GM20000 (cell line): ENCODE measurements at regions not wholly inside any gene's neighbourhood (a gene's known extent, or its start where the extent isn't known, plus 50 kb on each side); places are given as distances from the start of the nearest gene placed in this dataset.
"Not testable (repeated sequence)": the region's sequence is repeated elsewhere in the genome, so short reads cannot be mapped to it uniquely, and the experiment has no call there.

ENCODE experiments used
- DNase-seq: peaks from one replicate; pipeline ENCODE4 v3.0.0; 2012; ENCODE audit warnings: low spot score
- TF ChIP-seq, protein P1 (sequence below): IDR thresholded peaks from 2 replicates; pipeline ENCODE4 v1.5.1; 2012; ENCODE audit warnings: mild to moderate bottlenecking, control low read depth; ENCODE audit errors: extremely low read depth, missing control alignments

DNA sequence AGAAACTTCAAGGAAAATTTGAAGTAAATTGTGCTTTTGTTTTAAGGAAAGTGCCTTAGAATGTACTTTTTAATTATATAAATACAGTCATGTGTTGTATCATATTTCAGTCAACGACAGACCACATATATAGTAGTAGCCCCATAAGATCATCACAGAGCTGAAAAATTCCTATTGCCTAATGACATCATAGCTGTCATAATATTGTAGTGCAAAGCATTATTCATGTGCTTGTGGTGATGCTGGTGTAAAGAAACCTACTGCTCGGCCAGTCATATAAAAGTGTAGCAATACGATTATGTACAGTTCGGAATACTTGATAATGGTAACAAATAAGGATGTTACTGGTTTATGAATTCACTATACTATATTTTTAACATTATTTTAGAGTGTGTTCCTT lies 198.9 kb upstream of the SLC16A7 start:
- no peak for DNase-seq
- TF ChIP-seq, protein P1, sequence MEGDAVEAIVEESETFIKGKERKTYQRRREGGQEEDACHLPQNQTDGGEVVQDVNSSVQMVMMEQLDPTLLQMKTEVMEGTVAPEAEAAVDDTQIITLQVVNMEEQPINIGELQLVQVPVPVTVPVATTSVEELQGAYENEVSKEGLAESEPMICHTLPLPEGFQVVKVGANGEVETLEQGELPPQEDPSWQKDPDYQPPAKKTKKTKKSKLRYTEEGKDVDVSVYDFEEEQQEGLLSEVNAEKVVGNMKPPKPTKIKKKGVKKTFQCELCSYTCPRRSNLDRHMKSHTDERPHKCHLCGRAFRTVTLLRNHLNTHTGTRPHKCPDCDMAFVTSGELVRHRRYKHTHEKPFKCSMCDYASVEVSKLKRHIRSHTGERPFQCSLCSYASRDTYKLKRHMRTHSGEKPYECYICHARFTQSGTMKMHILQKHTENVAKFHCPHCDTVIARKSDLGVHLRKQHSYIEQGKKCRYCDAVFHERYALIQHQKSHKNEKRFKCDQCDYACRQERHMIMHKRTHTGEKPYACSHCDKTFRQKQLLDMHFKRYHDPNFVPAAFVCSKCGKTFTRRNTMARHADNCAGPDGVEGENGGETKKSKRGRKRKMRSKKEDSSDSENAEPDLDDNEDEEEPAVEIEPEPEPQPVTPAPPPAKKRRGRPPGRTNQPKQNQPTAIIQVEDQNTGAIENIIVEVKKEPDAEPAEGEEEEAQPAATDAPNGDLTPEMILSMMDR: no peak

DNA sequence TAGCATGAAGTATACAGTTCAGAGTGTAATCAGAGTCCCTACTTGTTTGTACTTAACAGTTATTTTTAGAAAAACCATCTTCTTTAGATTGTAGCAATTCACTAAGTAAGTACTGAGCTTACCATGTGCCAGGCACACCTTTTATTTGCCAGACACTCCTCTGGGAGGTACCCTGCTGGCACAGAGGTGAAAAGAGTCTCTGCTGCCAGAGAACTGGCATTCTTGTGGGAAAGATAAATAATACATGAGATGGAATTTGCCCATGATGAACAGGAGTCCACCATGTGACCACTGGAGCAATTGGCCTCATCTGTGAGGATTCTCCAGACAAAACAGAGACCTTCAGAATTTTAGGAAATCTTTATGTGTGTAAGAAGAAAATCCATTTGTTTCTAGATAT lies 199.3 kb upstream of the SLC16A7 start:
- DNase-seq: no peak
- TF ChIP-seq, protein P1: no peak

DNA sequence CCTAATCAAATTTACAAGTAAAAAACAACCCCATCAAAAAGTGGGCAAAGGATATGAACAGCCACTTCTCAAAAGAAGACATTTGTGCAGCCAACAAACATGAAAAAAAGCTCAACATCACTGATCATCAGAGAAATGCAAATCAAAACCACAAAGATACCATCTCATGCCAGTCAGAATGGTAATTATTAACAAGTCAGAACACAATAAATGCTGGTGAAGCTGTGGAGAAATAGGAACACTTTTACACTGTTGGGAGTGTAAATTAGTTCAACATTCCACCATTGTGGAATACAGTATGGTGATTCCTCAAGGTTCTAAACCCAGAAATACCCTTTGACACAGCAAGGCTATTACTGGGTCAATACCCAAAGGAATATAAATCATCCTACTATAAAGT lies 200.5 kb upstream of the SLC16A7 start:
- DNase-seq: not testable (repeated sequence)

DNA sequence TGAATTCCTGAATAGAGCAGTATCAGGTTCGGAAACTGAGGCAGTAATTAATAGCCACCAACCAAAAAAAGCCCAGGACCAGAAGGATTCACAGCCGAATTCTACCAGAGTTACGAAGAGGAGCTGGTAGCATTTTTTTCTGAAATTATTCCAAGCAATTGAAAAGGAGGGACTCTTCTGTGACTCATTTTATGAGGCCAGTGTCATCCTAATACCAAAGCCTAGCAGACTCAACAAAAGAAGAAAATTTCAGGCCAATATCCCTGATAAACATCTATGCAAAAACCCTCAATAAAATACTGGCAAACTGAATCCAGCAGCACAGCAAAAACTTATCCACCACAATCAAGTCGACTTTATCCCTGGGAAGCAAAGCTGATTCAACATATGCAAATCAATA lies 202.3 kb upstream of the SLC16A7 start:
- TF ChIP-seq, protein P1: no peak
- no peak for DNase-seq

DNA sequence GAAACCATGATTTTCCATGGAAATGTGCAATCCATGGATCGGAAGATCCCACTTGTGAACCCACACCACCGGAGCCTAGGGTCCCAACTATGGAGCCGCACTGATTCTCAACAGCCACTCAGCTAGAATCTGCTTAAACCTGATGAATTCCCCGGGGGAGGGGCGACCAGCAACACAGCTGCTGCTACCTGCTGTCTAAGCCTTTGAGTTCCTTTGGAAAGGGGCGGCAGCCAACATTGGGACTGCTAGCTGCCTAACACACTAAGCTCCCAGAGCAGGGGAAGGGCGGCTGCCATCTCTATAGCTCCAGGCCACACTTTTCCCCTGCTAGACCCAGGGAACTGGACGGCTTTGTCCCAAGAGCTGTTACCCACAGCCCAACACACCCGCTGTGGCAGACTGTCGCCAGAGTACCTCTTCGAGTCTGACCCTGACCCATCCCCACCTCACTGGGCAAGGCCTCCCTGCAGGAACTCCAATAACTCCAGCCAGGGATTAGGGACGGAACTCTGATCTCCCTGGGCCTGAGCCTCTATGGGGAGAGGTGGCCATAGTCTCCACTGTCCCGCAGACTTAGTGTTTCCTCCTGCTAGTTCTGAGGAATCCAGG lies 205.8 kb upstream of the SLC16A7 start:
- TF ChIP-seq, protein P1: no peak

DNA sequence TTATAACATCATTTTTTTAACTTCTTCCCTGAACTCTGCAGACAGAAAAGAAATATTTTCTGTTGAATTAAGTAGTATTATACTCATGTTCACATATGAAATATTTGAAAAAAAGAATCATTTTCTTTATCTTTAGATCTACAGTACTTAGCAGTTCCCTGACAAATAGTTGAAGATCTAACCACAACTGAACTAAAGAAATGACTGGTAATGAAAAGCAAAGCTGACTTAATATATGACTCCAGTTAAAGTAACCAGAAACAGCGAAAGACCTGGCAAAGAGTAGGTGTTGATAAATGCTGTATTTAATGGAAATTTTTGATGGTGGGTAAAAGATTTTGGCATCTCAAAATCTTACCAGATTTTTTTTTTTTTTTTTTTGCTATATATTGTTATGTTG lies 207.1 kb upstream of the SLC16A7 start:
- no peak for DNase-seq
- TF ChIP-seq, protein P1: no peak

More for the DNA sequence above, 205.8 kb upstream of the SLC16A7 start:
- no peak for DNase-seq

DNA sequence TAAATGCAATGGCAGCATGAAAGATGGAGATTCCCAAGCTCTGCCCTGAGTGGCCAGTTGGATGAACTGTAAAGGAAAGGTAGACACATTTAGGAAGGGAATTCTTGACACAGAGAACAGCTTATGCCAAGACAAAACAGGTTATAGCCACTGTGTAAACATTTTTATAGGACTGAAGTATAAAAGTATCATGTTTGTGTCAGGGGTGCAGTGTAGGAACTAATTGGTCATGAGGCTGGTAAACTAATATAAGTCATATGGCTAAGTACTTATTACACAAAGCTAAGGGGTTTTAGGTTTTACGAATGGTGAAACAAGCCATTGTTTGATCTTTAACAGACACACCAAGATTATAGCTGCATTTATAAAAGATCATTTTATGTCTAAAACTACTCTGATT lies 207.7 kb upstream of the SLC16A7 start:
- TF ChIP-seq, protein P1: no peak
- DNase-seq: no peak

DNA sequence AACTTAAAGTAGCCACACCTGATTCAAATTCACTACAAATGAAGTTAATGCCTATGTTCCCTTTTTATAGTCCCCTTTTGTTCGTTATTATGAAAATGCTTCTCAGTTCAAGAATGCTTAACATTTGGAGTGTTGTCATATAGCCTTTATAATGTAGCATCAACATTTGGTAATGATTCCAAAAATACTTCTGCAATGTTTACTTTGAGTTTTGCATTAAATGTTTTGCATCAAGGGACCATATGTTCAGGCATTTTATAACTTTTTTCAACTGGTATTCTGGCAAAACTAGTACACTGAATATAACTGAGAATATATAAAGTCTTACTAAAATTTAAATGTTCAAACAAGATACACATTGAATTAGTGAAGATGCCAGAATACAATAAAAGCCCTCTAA lies 209.6 kb upstream of the SLC16A7 start:
- no peak for DNase-seq
- TF ChIP-seq, protein P1: no peak
